Liver (tissue), 8 donors: ENCODE measurements at regions not wholly inside any gene's neighbourhood (a gene's known extent, or its start where the extent isn't known, plus 50 kb on each side); places are given as distances from the start of the nearest gene placed in this dataset.

ENCODE experiments used
- DNase-seq: peaks from one replicate; pipeline ENCODE4 v3.0.0-alpha.2; 2017; ENCODE audit warnings: low spot score
- H3K27ac ChIP-seq, 2 donors: one replicate each; pipeline ENCODE4 v1.7.0; 2013; ENCODE audit warnings: inconsistent platforms in 2 of 2, low read length in 2 of 2, control low read depth in 1 of 2, low read depth in 1 of 2, mild to moderate bottlenecking in 1 of 2
- H3K27me3 ChIP-seq, 4 donors: one replicate each; pipeline versions ENCODE4 v1.6.1 to v1.7.0; 2013; ENCODE audit warnings: low read length in 3 of 4, inconsistent platforms in 1 of 4, mild to moderate bottlenecking in 1 of 4, moderate library complexity in 1 of 4; ENCODE audit not compliant: control insufficient read depth in 4 of 4, insufficient read depth in 4 of 4
- H3K36me3 ChIP-seq, 4 donors: one replicate each; pipeline versions ENCODE4 v1.6.1 to v1.7.0; 2013; ENCODE audit warnings: low read length in 3 of 4, mild to moderate bottlenecking in 3 of 4, low read depth in 1 of 4, moderate library complexity in 1 of 4; ENCODE audit not compliant: control insufficient read depth in 4 of 4, insufficient read depth in 3 of 4
- H3K4me1 ChIP-seq, 4 donors: one replicate each; pipeline versions ENCODE4 v1.6.1 to v1.7.0; 2013; ENCODE audit warnings: low read length in 3 of 4, mild to moderate bottlenecking in 3 of 4, moderate library complexity in 1 of 4; ENCODE audit not compliant: control insufficient read depth in 4 of 4, insufficient read depth in 4 of 4
- H3K4me3 ChIP-seq, 3 donors: one replicate each; pipeline versions ENCODE4 v1.6.1 to v1.7.0; 2013; ENCODE audit warnings: low read length in 3 of 3, control low read depth in 1 of 3, low read depth in 1 of 3, mild to moderate bottlenecking in 1 of 3
- H3K9ac ChIP-seq, 2 donors: one replicate each; pipeline ENCODE4 v1.7.0; 2013; ENCODE audit warnings: low read length in 2 of 2, mild to moderate bottlenecking in 2 of 2, moderate library complexity in 2 of 2, control low read depth in 1 of 2, low read depth in 1 of 2
- H3K9me3 ChIP-seq, 4 donors: one replicate each; pipeline versions ENCODE4 v1.6.1 to v1.7.0; 2013; ENCODE audit warnings: low read length in 3 of 4; ENCODE audit not compliant: control insufficient read depth in 4 of 4
- ATF3 ChIP-seq: IDR thresholded peaks from 2 replicates; pipeline ENCODE4 v1.6.1; 2016; ENCODE audit warnings: antibody characterized with exemption
- EGR1 ChIP-seq, 2 donors: IDR thresholded peaks; 2 replicates each; pipeline ENCODE4 v1.6.1; 2016 to 2018; ENCODE audit warnings: antibody characterized with exemption in 2 of 2, low read depth in 2 of 2
- FOXA2 ChIP-seq: IDR thresholded peaks from 2 replicates; pipeline ENCODE4 v1.6.1; 2016; ENCODE audit warnings: antibody characterized with exemption
- GABPA ChIP-seq, 2 donors: IDR thresholded peaks in 1 of 2; conservative IDR thresholded peaks in 1 of 2; 2 replicates each; pipeline ENCODE4 v1.6.1; 2016; ENCODE audit warnings: antibody characterized with exemption in 2 of 2, mild to moderate bottlenecking in 1 of 2, moderate library complexity in 1 of 2
- HNF4A ChIP-seq, 2 donors: conservative IDR thresholded peaks; 2 replicates each; pipeline ENCODE4 v1.6.1; 2016; ENCODE audit warnings: antibody characterized with exemption in 2 of 2, mild to moderate bottlenecking in 2 of 2
- HNF4G ChIP-seq: IDR thresholded peaks from 2 replicates; pipeline ENCODE4 v1.6.1; 2016; ENCODE audit warnings: antibody characterized with exemption
- NR2F2 ChIP-seq: IDR thresholded peaks from 2 replicates; pipeline ENCODE4 v1.6.1; 2016; ENCODE audit warnings: antibody characterized with exemption
- RAD21 ChIP-seq, 2 donors: IDR thresholded peaks; 2 replicates each; pipeline ENCODE4 v1.6.1; 2016; ENCODE audit warnings: antibody characterized with exemption in 2 of 2, mild to moderate bottlenecking in 2 of 2
- SP1 ChIP-seq: IDR thresholded peaks from 2 replicates; pipeline ENCODE4 v1.6.1; 2018; ENCODE audit warnings: antibody characterized with exemption, mild to moderate bottlenecking
- TAF1 ChIP-seq: conservative IDR thresholded peaks from 2 replicates; pipeline ENCODE4 v1.6.1; 2016; ENCODE audit warnings: antibody characterized with exemption, mild to moderate bottlenecking
- YY1 ChIP-seq: IDR thresholded peaks from 2 replicates; pipeline ENCODE4 v1.6.1; 2016; ENCODE audit warnings: antibody characterized with exemption, mild to moderate bottlenecking
- WGBS: extraction: QIAGEN DNeasy Blood & Tissue Kit; methylation state at CpG from one replicate; pipeline ENCODE4 v1.1.7; 2013; 5-methylcytosine and 5-hydroxymethylcytosine counted together
- TF ChIP-seq, protein P1 (sequence below): IDR thresholded peaks from 2 replicates; pipeline ENCODE4 v1.6.1; 2016; ENCODE audit warnings: antibody characterized with exemption
- TF ChIP-seq, protein P2 (sequence below): fragments of 150-350 bp; IDR thresholded peaks from 2 replicates; pipeline ENCODE4 v1.5.1; 2017; ENCODE audit warnings: improper control_type of control experiment, low read depth, low read length; ENCODE audit not compliant: missing input control
- TF ChIP-seq, protein P3 (sequence below): IDR thresholded peaks from 2 replicates; pipeline ENCODE4 v1.6.1; 2016; ENCODE audit warnings: antibody characterized with exemption, mild to moderate bottlenecking
- donor health status: healthy.
- donor health status: healthy.
- donor health status: healthy.
- donor health status: healthy.
- donor health status: healthy.

DNA sequence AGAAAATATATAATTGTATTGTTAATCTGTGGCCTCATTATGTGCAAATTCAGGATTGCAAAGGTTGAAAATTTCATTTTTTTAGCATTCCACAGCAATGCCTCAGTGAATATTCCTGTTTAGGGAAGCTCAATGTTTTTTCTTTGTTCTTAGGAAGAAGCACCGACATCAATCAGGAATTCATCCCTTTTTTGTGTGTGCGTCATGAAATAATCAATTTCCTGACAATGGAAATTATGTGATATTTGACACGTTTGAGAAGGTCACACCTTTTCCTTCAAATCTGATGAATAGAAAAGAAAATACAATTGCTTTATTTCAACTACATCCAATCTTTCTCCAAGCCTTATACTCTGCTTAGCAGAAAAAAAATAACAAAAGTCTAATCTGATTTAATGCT, 662.8 kb upstream of the FTMT start:
- Histone ChIP-seq H3K9ac (no peak overlapping the region), H3K9me3 (no peaks in the 10 kb centered on the region), H3K4me3 (no peak overlapping the region), H3K27me3 (no peaks in the 10 kb centered on the region), H3K4me1 (no peaks in the 10 kb centered on the region), H3K27ac (no peak overlapping the region), H3K36me3 (no peaks in the 10 kb centered on the region)
- TF ChIP-seq GABPA (IDR thresholded peaks at IDR 0.05 in 1 of 2, conservative IDR thresholded peaks at IDR 0.05 in 1 of 2) (no peak), TAF1 (no peak)
- WGBS, result 61% methylated on average over 3 of the region's 3 CpGs
- no peak for DNase-seq

GRCh38 chr5:121189342-121190305, 662.1 kb upstream of the FTMT start:
- Histone ChIP-seq H3K27ac (no peak overlapping the region), H3K4me3 (no peak overlapping the region), H3K4me1 (no peaks in the 10 kb centered on the region), H3K27me3 (no peaks in the 10 kb centered on the region), H3K9ac (no peak overlapping the region), H3K36me3 (no peaks in the 10 kb centered on the region), H3K9me3 (no peaks in the 10 kb centered on the region)
- DNase-seq, result no peak
- 52% methylated on average over 4 of the region's 4 CpGs for WGBS
- no peak for TF ChIP-seq HNF4G
- no peak for TF ChIP-seq ATF3
- TF ChIP-seq, protein P1, sequence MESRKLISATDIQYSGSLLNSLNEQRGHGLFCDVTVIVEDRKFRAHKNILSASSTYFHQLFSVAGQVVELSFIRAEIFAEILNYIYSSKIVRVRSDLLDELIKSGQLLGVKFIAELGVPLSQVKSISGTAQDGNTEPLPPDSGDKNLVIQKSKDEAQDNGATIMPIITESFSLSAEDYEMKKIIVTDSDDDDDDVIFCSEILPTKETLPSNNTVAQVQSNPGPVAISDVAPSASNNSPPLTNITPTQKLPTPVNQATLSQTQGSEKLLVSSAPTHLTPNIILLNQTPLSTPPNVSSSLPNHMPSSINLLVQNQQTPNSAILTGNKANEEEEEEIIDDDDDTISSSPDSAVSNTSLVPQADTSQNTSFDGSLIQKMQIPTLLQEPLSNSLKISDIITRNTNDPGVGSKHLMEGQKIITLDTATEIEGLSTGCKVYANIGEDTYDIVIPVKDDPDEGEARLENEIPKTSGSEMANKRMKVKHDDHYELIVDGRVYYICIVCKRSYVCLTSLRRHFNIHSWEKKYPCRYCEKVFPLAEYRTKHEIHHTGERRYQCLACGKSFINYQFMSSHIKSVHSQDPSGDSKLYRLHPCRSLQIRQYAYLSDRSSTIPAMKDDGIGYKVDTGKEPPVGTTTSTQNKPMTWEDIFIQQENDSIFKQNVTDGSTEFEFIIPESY, result no peak
- TF ChIP-seq, protein P2, sequence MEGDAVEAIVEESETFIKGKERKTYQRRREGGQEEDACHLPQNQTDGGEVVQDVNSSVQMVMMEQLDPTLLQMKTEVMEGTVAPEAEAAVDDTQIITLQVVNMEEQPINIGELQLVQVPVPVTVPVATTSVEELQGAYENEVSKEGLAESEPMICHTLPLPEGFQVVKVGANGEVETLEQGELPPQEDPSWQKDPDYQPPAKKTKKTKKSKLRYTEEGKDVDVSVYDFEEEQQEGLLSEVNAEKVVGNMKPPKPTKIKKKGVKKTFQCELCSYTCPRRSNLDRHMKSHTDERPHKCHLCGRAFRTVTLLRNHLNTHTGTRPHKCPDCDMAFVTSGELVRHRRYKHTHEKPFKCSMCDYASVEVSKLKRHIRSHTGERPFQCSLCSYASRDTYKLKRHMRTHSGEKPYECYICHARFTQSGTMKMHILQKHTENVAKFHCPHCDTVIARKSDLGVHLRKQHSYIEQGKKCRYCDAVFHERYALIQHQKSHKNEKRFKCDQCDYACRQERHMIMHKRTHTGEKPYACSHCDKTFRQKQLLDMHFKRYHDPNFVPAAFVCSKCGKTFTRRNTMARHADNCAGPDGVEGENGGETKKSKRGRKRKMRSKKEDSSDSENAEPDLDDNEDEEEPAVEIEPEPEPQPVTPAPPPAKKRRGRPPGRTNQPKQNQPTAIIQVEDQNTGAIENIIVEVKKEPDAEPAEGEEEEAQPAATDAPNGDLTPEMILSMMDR, result no peak
- TF ChIP-seq HNF4A (conservative IDR thresholded peaks at IDR 0.05), result no peak

DNA sequence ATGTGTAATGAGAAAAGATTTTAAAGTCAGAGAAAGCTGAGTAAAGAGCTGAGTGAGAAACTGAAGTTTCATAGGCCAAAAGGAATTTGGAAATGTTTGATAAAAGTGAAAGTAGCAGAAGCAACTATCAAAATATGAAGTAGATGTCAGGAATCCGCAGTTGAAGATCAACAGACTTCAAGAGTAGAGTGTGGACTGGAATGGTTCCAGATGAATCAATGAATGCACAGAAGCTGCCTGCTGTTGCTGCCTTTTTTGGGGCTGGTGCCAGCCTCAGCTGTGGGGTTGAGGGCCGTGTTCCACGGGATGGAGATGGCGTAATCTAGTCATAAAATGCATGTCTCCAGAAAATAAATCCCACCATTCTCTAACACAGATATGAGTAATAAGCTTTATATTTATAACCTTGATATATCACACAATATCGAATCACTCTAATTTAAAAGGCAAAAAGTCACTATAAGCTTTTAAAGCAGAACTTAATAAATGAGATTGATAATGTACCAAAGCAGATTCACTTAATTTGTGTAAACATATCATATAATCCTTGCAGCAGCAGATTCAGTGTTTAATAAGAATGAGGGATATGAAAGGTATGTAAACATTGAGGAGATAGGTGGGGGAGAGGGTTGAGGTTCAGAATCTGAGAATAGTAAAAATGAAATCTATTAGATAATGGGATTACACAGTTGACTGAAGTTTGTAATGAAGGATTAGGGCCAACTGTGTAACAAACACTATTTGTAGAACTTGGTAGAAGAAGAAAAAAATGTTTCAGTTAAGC, 652.3 kb upstream of the FTMT start:
- DNase-seq, result no peak
- 66% methylated on average over 5 of the region's 5 CpGs for WGBS
- no peaks in the 10 kb centered on the region for H3K27me3 ChIP-seq

More for the DNA sequence above, 652.3 kb upstream of the FTMT start:
- H3K4me3 ChIP-seq, result no peak overlapping the region
- H3K36me3 ChIP-seq, result no peaks in the 10 kb centered on the region
- H3K4me1 ChIP-seq, result no peaks in the 10 kb centered on the region
- no peak overlapping the region for H3K27ac ChIP-seq
- no peak for TF ChIP-seq SP1
- TF ChIP-seq, protein P3, sequence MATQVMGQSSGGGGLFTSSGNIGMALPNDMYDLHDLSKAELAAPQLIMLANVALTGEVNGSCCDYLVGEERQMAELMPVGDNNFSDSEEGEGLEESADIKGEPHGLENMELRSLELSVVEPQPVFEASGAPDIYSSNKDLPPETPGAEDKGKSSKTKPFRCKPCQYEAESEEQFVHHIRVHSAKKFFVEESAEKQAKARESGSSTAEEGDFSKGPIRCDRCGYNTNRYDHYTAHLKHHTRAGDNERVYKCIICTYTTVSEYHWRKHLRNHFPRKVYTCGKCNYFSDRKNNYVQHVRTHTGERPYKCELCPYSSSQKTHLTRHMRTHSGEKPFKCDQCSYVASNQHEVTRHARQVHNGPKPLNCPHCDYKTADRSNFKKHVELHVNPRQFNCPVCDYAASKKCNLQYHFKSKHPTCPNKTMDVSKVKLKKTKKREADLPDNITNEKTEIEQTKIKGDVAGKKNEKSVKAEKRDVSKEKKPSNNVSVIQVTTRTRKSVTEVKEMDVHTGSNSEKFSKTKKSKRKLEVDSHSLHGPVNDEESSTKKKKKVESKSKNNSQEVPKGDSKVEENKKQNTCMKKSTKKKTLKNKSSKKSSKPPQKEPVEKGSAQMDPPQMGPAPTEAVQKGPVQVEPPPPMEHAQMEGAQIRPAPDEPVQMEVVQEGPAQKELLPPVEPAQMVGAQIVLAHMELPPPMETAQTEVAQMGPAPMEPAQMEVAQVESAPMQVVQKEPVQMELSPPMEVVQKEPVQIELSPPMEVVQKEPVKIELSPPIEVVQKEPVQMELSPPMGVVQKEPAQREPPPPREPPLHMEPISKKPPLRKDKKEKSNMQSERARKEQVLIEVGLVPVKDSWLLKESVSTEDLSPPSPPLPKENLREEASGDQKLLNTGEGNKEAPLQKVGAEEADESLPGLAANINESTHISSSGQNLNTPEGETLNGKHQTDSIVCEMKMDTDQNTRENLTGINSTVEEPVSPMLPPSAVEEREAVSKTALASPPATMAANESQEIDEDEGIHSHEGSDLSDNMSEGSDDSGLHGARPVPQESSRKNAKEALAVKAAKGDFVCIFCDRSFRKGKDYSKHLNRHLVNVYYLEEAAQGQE, result no peak
- no peak for TF ChIP-seq HNF4G
- no peak for TF ChIP-seq FOXA2
- TF ChIP-seq YY1, result no peak
- TF ChIP-seq, protein P1, result no peak
- no peak for TF ChIP-seq RAD21 (IDR thresholded peaks at IDR 0.05)
- no peak for TF ChIP-seq ATF3
- TF ChIP-seq EGR1 (IDR thresholded peaks at IDR 0.05; ENCODE audit: low read depth in 2 of 2), result no peak
- no peak for TF ChIP-seq NR2F2
- H3K9ac ChIP-seq, result no peak overlapping the region
- H3K9me3 ChIP-seq, result no peaks in the 10 kb centered on the region
